Stimulated activated CD4-positive, alpha-beta T cell treated with anti-CD3 and anti-CD28 coated beads, Interleukin-15, amount 100 ng/mL, for 24 hours (primary cell): ENCODE measurements at regions not wholly inside any gene's neighbourhood (a gene's known extent, or its start where the extent isn't known, plus 50 kb on each side); places are given as distances from the start of the nearest gene placed in this dataset.

ENCODE experiments used
- DNase-seq: peaks from one replicate; pipeline ENCODE4 v3.0.0-alpha.2; 2020

DNA sequence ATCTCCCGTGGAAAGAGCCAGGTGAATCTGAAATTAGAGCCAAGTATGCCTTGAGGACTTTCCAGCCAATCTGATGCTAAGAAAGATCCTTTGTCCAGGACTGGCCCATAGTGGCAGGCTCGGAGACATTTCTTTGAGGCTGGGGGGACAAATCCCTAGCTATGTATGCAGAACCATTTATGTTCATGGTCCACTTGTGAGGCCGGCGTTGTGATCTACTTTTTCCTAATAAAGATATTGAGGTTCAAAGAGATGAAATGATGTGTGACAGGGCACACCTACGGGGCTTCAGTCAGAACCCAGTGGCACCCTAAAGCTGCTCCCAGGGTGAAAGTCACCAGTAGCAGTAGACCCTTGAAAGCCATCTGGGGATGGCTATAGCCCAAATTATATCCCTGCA, 120.3 kb upstream of the MAFB start:
- DNase-seq = no peak

DNA sequence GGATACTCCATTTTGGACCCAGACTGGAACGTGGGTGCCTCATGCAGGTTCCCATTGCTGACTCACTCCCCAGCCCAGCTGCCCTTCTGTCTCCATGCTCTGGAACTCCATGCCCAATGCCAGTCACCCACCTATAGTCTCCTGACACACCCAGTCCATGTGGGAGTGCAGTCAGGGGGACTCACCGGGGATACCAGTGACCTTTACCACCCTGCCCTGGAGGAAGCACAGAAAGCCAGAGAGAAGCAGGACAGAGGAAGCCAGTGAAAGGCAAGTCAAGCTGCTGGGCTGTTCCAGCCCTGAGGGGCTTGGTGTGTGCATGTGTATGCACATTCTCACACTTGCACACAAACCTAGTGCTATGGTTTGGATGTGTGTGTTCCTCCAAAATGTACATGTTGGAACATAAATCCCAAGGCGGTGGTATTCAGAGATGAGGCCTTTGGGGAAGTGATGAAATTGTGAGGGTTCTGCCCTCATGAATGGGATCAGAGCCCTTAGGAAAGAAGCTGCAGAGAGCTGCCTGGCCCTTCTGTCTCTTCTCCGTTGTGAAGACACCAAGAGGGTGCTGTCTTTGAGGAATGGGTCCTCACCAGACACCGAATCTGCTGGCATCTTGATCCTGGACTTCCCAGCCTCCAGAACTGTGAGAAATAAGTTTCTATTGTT, 121.4 kb upstream of the MAFB start:
- no peak for DNase-seq

DNA sequence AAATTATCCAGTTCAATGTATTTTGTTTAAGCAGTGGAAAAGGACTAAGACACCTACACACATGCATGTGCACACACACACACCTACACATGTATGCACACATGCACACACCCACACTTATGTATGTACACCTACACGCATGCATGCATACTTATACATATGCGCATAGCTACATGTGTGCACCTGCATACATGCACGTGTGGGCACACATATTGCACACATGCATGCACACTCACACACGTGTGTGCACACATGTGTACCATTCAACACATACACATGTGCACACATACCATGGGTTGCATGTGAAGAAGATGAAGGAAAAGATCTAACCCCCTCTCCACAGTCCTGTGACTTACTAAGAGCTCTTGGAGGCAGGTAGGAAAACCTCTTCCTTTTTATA, 122.0 kb upstream of the MAFB start:
- DNase-seq = no peak

DNA sequence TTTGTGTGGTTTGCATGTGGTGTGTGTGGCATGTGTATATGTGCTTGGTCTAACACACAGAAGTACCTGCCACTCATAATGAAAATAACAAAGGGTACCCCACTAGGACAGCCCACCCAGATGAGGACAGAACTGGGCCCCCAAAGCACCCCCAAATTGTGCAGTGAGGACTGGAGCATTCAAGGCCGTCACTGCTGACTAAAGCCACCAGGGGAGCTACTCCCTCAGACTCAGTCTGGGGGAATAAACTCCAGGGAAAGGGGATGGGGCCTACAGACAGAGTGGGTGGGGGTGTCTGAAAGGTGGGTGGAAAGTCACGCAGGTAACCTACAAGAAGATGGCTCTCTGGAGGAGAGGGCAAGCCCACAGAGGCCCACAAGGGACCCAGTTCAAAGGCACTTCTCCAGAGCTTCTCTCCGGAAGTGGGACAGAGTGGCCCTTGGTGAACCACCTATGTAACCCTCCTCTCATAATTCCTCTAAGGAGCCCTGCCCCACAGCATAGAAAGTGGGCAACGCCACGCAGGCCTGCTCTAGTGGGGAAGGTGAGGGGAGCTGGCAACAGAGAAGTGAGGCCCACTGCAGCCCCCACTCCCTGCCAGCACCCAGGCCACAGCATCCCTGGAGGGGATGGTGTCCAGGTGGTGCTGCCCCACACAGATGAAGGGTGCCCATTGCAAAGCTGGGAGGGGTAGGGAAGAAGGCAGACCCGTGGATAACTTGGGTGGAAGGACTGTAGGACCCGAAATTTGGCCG, 122.8 kb upstream of the MAFB start:
- no peak for DNase-seq

DNA sequence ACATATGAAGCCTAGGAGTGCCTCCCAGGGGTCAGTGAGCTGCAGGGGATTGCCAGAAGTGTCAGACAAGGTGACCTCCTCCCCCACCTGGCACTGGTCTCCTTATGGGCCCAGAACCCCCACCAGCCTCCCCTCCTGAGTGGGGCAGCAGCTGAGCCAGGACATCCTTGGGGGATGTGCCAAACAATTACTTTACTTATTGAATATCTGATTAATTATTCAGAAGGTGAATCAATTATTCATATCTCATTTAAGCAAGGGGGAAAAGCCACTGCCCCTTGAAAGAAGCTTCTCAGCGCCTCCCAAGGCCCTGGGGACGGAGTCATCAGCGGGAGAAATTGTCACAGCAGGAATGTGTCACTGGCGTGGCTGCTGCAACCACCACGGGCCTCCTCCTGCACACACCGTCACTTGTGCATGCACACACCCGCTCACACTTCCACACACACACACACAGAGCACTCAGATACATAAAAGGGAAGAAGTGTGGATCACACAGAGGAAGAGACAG, 123.4 kb upstream of the MAFB start:
- no peak for DNase-seq

- no peak for DNase-seq
Measured at GRCh38 chr20:40813029-40813431, 124.0 kb upstream of the MAFB start.

- no peak for DNase-seq
Measured at GRCh38 chr20:40813708-40814630, 124.9 kb upstream of the MAFB start.

DNA sequence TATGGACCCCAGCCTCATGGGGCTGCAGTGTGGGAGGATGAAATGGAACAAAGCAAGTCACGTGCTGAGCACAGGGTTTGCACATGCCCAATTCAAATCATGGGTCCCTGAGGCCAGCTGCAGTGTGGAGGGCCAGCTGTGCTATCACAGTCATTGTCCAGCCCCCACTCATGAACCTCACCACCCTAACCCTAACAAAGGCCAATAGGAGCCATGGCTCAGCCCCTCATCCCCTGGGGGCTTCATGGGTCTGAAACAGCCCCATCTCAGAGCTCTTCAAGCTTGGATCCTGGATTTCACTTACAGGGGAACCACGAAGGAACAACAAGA, 125.6 kb upstream of the MAFB start:
- no peak for DNase-seq

DNA sequence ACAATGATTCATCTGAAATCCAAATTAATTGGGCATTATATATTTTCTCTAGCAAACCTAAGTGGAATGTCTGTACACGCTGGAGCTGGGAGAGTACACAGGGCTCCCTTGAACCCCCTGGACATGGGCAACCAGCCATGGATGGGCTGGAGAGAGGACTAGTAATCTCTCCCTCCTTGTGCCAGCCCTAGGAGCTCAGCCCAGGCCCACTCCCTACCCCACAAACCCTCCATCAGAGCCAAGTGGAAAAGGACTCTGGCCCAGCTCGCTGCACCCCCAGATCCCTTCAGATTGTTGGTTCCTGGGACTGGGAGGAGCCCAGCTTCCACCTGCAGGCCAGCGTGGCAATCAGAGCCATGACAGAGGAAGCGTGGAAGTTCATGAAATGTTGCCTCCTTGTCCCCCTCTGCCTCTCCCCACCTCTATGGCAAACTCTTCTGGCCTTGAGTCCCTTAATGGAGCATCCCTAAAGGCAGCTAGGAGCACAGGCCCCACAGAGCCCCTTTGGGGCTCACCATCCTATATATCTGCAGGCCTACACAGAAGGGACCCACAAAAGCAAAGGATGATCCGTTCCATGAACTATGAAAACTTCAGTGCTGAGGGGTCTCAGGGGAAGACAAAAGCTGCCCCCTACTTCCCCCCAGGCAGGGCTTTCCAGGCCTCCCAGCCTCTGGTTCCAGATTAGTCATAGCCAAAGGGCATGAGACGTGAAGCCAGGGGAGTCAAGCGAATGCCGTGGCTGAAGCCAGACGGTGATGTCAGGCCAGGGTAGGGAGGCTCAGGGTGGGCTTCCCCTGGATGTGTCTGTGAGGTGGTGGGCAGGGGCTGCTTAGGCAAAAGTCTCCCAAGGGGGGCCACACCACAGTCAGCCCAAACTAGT, 126.4 kb upstream of the MAFB start:
- DNase-seq = no peak

DNA sequence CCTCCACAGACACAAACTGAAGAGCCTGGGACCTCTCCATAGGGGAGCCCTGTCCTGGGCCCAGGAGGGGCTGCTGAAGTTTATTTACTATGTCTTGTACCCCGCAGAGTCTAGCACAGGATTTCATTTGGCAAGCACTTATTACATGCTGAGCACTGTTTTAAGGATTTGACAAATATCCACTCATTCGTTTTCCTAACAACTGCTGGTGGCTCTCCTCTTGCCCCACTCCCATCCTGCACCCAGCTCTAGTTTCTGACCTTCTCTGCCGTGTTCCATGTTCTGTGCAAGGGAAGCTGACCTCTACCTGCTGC, 127.0 kb upstream of the MAFB start:
- DNase-seq = no peak

DNA sequence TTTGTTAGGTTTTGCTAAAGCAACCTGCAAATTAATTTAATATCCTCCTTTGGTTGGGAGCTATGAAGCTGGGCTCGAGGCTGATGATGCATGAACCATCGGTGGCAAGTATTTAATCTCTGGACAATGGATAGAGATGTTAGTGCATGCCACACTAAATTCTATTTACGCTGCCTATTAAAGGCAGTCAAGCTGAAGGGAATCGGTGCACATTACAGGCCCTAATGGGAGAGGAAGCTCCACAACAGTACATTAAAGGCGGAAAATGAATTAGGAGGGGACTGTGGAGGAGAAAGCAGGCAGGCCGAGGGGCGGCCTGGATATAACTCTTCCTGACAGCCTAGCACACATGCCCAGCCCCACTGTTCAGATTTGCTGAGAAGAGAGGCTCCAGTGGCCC, 132.4 kb upstream of the MAFB start:
- DNase-seq = no peak

DNA sequence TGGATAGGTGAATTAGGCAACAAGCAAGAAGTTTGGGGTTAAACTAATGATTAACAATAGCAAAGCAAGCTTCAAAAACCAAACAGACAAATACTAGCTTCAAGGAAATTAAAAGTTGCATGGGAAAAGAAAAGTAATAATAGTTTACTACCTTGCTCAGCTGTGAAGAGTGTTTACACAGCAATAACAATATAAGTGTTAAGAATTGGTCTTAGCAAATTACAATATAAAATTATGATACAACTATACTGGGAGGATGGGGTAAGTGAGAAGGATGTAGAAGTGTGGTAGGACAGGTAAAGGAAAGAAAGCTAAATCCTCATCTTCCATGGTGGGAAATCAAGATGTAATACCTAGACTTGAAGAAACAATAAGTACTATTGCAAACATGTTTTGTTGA, 137.7 kb upstream of the MAFB start:
- no peak for DNase-seq

DNA sequence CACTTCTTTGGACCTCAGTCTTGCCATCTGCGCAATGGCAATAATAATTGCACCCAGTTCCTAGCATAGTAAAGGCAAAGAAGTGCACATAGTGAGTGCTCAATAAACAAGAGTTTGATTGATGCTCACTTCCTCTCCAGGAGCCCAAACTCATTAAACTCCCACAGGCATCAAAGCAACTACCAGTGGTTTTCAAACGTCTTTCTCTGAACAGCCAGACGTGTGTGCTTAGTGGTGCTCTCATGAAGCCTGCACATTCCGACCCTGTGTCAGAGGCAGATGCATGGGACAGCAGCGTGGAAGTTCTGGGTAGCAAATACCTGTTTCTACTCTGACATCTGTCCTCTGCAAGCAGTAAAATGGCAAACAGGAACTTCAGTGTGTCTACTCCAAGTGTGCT, 146.3 kb upstream of the MAFB start:
- DNase-seq = no peak

- DNase-seq = no peak
Measured at GRCh38 chr20:40838509-40838908, 149.5 kb upstream of the MAFB start.

- no peak for DNase-seq
Measured at GRCh38 chr20:40843251-40843650, 154.2 kb upstream of the MAFB start.

DNA sequence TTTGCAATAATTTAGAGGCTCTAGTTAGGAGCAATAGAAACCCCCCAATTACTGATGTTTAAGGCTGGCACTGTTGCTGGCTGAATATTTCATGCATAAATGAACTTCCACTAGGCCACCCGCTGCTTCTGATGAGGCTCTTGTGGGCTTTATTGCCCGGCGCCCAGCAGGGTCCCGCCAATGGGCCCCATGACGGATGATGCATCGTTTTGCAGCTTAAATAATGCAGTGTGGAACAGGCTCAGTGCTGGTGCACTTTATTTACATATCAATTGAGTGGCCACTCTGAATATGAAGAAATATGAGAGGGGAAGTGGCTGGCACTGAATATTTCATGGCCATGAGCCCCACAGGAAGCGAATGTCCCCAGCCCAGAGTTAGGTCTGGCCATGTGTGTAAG, 155.3 kb upstream of the MAFB start:
- no peak for DNase-seq

DNA sequence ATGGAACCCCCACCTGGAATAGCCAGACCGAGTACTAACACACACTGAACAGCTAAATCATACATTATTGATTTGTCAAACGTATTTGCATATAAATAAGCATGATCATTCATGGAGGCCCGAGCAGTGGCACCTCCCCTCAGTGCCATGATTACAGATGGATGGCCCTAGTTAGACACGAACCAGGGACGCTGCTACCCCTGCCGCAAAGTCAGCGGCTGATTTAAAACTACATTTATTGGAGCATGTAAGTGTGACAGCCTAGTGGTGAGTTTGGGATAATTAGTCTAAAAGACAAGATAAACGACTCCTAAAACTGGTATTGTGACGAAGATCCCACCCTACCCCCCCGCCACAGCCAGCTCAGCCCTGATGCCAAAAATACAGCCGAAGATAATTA, 159.1 kb upstream of the MAFB start:
- DNase-seq = no peak

- DNase-seq = no peak
Measured at GRCh38 chr20:40848526-40848925, 159.5 kb upstream of the MAFB start.

DNA sequence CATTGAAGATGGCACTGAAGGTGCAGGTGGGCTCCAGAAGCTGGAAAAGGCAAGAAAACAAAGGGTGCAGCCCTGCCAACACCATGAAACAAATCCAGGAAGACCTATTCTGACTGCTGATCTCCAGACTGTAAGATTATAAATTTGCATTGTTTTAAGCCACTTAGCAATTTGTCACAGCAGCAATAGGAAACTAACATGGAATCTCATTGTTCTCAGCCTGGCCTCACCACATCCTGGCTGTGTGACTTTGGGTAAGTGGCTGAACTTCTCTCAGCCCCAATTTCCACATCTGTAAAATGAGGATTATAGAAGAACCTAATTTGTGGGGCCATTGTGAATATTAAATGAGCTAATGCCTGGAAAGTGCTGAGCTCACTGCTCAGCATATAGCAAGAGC, 160.4 kb upstream of the MAFB start:
- DNase-seq = no peak

- DNase-seq = no peak
Measured at GRCh38 chr20:40851051-40851450, 162.0 kb upstream of the MAFB start.

DNA sequence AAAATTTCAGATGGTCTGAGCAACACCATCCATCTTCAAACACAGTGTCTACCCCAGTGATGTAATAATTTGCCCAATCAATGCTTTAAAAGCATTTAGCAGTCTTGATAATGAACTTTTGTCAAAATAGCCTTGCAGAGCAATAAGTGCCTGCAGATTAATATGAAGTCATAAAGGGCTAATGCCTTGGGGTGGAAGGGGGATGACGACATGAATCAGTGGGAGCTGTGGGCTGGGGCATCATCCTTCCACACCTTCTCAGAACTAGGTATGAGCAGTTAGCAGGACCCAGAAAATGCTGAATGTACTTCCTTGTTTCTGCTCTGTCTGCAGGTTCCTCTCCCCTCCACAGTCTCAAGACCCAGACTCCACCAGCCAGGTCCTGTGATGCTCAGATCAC, 166.2 kb upstream of the MAFB start:
- DNase-seq = no peak

GRCh38 chr20:40856653-40857052, 167.6 kb upstream of the MAFB start:
- no peak for DNase-seq

DNA sequence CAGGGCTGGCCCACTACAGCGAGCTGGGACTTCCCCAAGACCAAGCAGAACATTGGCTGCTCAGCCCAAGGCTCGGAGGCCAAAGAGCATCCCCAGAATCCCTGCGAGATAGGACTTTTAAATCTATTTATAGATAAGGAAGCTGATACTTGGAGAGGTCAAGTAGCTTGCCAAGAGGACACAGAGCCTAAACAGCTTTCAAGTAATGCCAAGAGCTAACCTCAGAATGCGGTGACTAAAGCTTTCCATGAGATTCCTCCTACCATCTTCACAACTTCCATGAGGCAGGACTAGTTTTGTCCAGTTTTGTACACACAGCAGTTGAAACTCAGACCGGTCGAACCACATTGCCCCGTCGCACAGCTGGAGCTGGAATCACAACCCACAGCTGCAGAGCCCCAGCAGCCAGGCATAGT, 168.1 kb upstream of the TOP1 start:
- no peak for DNase-seq
